ENCODE measurements at regions not wholly inside any gene's neighbourhood (a gene's known extent, or its start where the extent isn't known, plus 50 kb on each side); places are given as distances from the start of the nearest gene placed in this dataset.

- Histone ChIP-seq H3K4me1 (ENCODE audit: insufficient read depth, low read length) (no peaks in the 10 kb centered on the region), H3K36me3 (ENCODE audit: insufficient read depth, low read length) (no peaks in the 10 kb centered on the region), H3K27me3 (ENCODE audit: control insufficient read depth in 1 of 2, insufficient read depth in 2 of 2, low read length in 2 of 2) (no peaks in the 10 kb centered on the region), H3K4me3 (ENCODE audit: low read depth in 1 of 2, low read length in 2 of 2) (no peak overlapping the region), H3K9me3 (ENCODE audit: low read length) (no peaks in the 10 kb centered on the region), H3K27ac (ENCODE audit: low read depth, low read length) (no peak overlapping the region), H3K9ac (ENCODE audit: low read length) (no peak overlapping the region)
Measured at GRCh38 chr17:15177343-15177742, 87.8 kb downstream of the PMP22 start.

- Histone ChIP-seq H3K4me3 (ENCODE audit: low read depth in 1 of 2, low read length in 2 of 2) (no peak overlapping the region), H3K27me3 (ENCODE audit: control insufficient read depth in 1 of 2, insufficient read depth in 2 of 2, low read length in 2 of 2) (no peaks in the 10 kb centered on the region), H3K27ac (ENCODE audit: low read depth, low read length) (no peak overlapping the region), H3K9me3 (ENCODE audit: low read length) (no peaks in the 10 kb centered on the region), H3K4me1 (ENCODE audit: insufficient read depth, low read length) (no peaks in the 10 kb centered on the region), H3K9ac (ENCODE audit: low read length) (no peak overlapping the region), H3K36me3 (ENCODE audit: insufficient read depth, low read length) (no peaks in the 10 kb centered on the region)
Measured at GRCh38 chr17:15175356-15175755, 89.8 kb downstream of the PMP22 start.

GRCh38 chr17:15171167-15172047, 93.7 kb downstream of the PMP22 start:
- Histone ChIP-seq H3K9ac (ENCODE audit: low read length) (no peak overlapping the region), H3K27me3 (ENCODE audit: control insufficient read depth in 1 of 2, insufficient read depth in 2 of 2, low read length in 2 of 2) (no peaks in the 10 kb centered on the region), H3K4me1 (ENCODE audit: insufficient read depth, low read length) (no peaks in the 10 kb centered on the region), H3K27ac (ENCODE audit: low read depth, low read length) (no peak overlapping the region), H3K36me3 (ENCODE audit: insufficient read depth, low read length) (no peaks in the 10 kb centered on the region), H3K4me3 (ENCODE audit: low read depth in 1 of 2, low read length in 2 of 2) (no peak overlapping the region), H3K9me3 (ENCODE audit: low read length) (no peaks in the 10 kb centered on the region)

- Histone ChIP-seq H3K4me1 (ENCODE audit: insufficient read depth, low read length) (no peaks in the 10 kb centered on the region), H3K4me3 (ENCODE audit: low read depth in 1 of 2, low read length in 2 of 2) (no peak overlapping the region), H3K36me3 (ENCODE audit: insufficient read depth, low read length) (no peaks in the 10 kb centered on the region), H3K27ac (ENCODE audit: low read depth, low read length) (no peak overlapping the region), H3K9ac (ENCODE audit: low read length) (no peak overlapping the region), H3K9me3 (ENCODE audit: low read length) (no peaks in the 10 kb centered on the region), H3K27me3 (ENCODE audit: control insufficient read depth in 1 of 2, insufficient read depth in 2 of 2, low read length in 2 of 2) (no peaks in the 10 kb centered on the region)
Measured at GRCh38 chr17:15169676-15170075, 95.5 kb downstream of the PMP22 start.

GRCh38 chr17:15168379-15168778, 96.7 kb downstream of the PMP22 start:
- Histone ChIP-seq H3K4me3 (ENCODE audit: low read depth in 1 of 2, low read length in 2 of 2) (no peak overlapping the region), H3K27ac (ENCODE audit: low read depth, low read length) (no peak overlapping the region), H3K9ac (ENCODE audit: low read length) (no peak overlapping the region), H3K36me3 (ENCODE audit: insufficient read depth, low read length) (no peaks in the 10 kb centered on the region), H3K9me3 (ENCODE audit: low read length) (no peaks in the 10 kb centered on the region), H3K27me3 (ENCODE audit: control insufficient read depth in 1 of 2, insufficient read depth in 2 of 2, low read length in 2 of 2) (no peaks in the 10 kb centered on the region), H3K4me1 (ENCODE audit: insufficient read depth, low read length) (no peaks in the 10 kb centered on the region)

GRCh38 chr17:15161395-15161794, 103.7 kb downstream of the PMP22 start:
- Histone ChIP-seq H3K9ac (ENCODE audit: low read length) (no peak overlapping the region), H3K9me3 (ENCODE audit: low read length) (no peaks in the 10 kb centered on the region), H3K4me3 (ENCODE audit: low read depth in 1 of 2, low read length in 2 of 2) (no peak overlapping the region), H3K4me1 (ENCODE audit: insufficient read depth, low read length) (no peaks in the 10 kb centered on the region), H3K27me3 (ENCODE audit: control insufficient read depth in 1 of 2, insufficient read depth in 2 of 2, low read length in 2 of 2) (no peaks in the 10 kb centered on the region), H3K27ac (ENCODE audit: low read depth, low read length) (no peak overlapping the region), H3K36me3 (ENCODE audit: insufficient read depth, low read length) (no peaks in the 10 kb centered on the region)

GRCh38 chr17:15157051-15157450, 108.1 kb downstream of the PMP22 start:
- no peaks in the 10 kb centered on the region for H3K4me1 ChIP-seq (ENCODE audit: insufficient read depth, low read length)
- no peak overlapping the region for H3K27ac ChIP-seq (ENCODE audit: low read depth, low read length)
- H3K9me3 ChIP-seq (ENCODE audit: low read length) = no peaks in the 10 kb centered on the region

GRCh38 chr17:15154618-15155017, 110.5 kb downstream of the PMP22 start:
- H3K4me3 ChIP-seq (ENCODE audit: low read depth in 1 of 2, low read length in 2 of 2) = no peak overlapping the region
- H3K9ac ChIP-seq (ENCODE audit: low read length) = no peak overlapping the region
- H3K27me3 ChIP-seq (ENCODE audit: control insufficient read depth in 1 of 2, insufficient read depth in 2 of 2, low read length in 2 of 2) = no peaks in the 10 kb centered on the region
- H3K27ac ChIP-seq (ENCODE audit: low read depth, low read length) = no peak overlapping the region
- no peaks in the 10 kb centered on the region for H3K4me1 ChIP-seq (ENCODE audit: insufficient read depth, low read length)
- no peaks in the 10 kb centered on the region for H3K36me3 ChIP-seq (ENCODE audit: insufficient read depth, low read length)
- H3K9me3 ChIP-seq (ENCODE audit: low read length) = no peaks in the 10 kb centered on the region

More at GRCh38 chr17:15157051-15157450, 108.1 kb downstream of the PMP22 start:
- Histone ChIP-seq H3K36me3 (ENCODE audit: insufficient read depth, low read length) (no peaks in the 10 kb centered on the region), H3K4me3 (ENCODE audit: low read depth in 1 of 2, low read length in 2 of 2) (no peak overlapping the region), H3K27me3 (ENCODE audit: control insufficient read depth in 1 of 2, insufficient read depth in 2 of 2, low read length in 2 of 2) (no peaks in the 10 kb centered on the region), H3K9ac (ENCODE audit: low read length) (no peak overlapping the region)

GRCh38 chr17:15145621-15146020, 119.5 kb downstream of the PMP22 start:
- Histone ChIP-seq H3K4me1 (ENCODE audit: insufficient read depth, low read length) (no peaks in the 10 kb centered on the region), H3K4me3 (ENCODE audit: low read depth in 1 of 2, low read length in 2 of 2) (no peak overlapping the region), H3K9ac (ENCODE audit: low read length) (no peak overlapping the region), H3K36me3 (ENCODE audit: insufficient read depth, low read length) (no peaks in the 10 kb centered on the region), H3K27me3 (ENCODE audit: control insufficient read depth in 1 of 2, insufficient read depth in 2 of 2, low read length in 2 of 2) (no peaks in the 10 kb centered on the region), H3K9me3 (ENCODE audit: low read length) (no peaks in the 10 kb centered on the region), H3K27ac (ENCODE audit: low read depth, low read length) (no peak overlapping the region)

- no peaks in the 10 kb centered on the region for H3K27me3 ChIP-seq (ENCODE audit: control insufficient read depth in 1 of 2, insufficient read depth in 2 of 2, low read length in 2 of 2)
- H3K27ac ChIP-seq (ENCODE audit: low read depth, low read length) = no peak overlapping the region
- no peak overlapping the region for H3K9ac ChIP-seq (ENCODE audit: low read length)
- H3K4me3 ChIP-seq (ENCODE audit: low read depth in 1 of 2, low read length in 2 of 2) = no peak overlapping the region
- H3K4me1 ChIP-seq (ENCODE audit: insufficient read depth, low read length) = no peaks in the 10 kb centered on the region
- no peaks in the 10 kb centered on the region for H3K9me3 ChIP-seq (ENCODE audit: low read length)
- H3K36me3 ChIP-seq (ENCODE audit: insufficient read depth, low read length) = no peaks in the 10 kb centered on the region
Measured at GRCh38 chr17:15143524-15143923, 121.6 kb downstream of the PMP22 start.

GRCh38 chr17:15134363-15134762, 130.8 kb downstream of the PMP22 start:
- no peaks in the 10 kb centered on the region for H3K36me3 ChIP-seq (ENCODE audit: insufficient read depth, low read length)
- H3K9me3 ChIP-seq (ENCODE audit: low read length) = no peaks in the 10 kb centered on the region
- H3K27me3 ChIP-seq (ENCODE audit: control insufficient read depth in 1 of 2, insufficient read depth in 2 of 2, low read length in 2 of 2) = peaks cover 0 to 4% of the 10 kb centered on the region in 2 donors
- no peak overlapping the region for H3K4me3 ChIP-seq (ENCODE audit: low read depth in 1 of 2, low read length in 2 of 2)
- H3K4me1 ChIP-seq (ENCODE audit: insufficient read depth, low read length) = peaks cover 21% of the 10 kb centered on the region
- no peak overlapping the region for H3K9ac ChIP-seq (ENCODE audit: low read length)
- H3K27ac ChIP-seq (ENCODE audit: low read depth, low read length) = no peak overlapping the region

- Histone ChIP-seq H3K27me3 (ENCODE audit: control insufficient read depth in 1 of 2, insufficient read depth in 2 of 2, low read length in 2 of 2) (peaks cover 0 to 4% of the 10 kb centered on the region in 2 donors), H3K36me3 (ENCODE audit: insufficient read depth, low read length) (no peaks in the 10 kb centered on the region), H3K27ac (ENCODE audit: low read depth, low read length) (no peak overlapping the region), H3K9me3 (ENCODE audit: low read length) (no peaks in the 10 kb centered on the region), H3K4me3 (ENCODE audit: low read depth in 1 of 2, low read length in 2 of 2) (no peak overlapping the region), H3K9ac (ENCODE audit: low read length) (no peak overlapping the region), H3K4me1 (ENCODE audit: insufficient read depth, low read length) (peaks cover 21% of the 10 kb centered on the region)
Measured at GRCh38 chr17:15133826-15134225, 131.3 kb downstream of the PMP22 start.
